Upper lobe of right lung (tissue), 1 donor: ENCODE measurements at regions not wholly inside any gene's neighbourhood (a gene's known extent, or its start where the extent isn't known, plus 50 kb on each side); places are given as distances from the start of the nearest gene placed in this dataset.

ENCODE experiments used
- ATAC-seq: fragments of 200-7000 bp; cut with Tn5 transposase; one replicate; pipeline ENCODE4 v1.9.1; 2020; ENCODE audit warnings: mild to moderate bottlenecking, moderate library complexity
- DNase-seq: peaks from one replicate; pipeline ENCODE4 v3.0.0-alpha.2; 2020
- H3K27ac ChIP-seq: fragments of 200-600 bp; one replicate; pipeline ENCODE4 v1.8.0; 2022
- H3K27me3 ChIP-seq: fragments of 200-600 bp; one replicate; pipeline ENCODE4 v1.8.0; 2022; ENCODE audit warnings: mild to moderate bottlenecking
- H3K36me3 ChIP-seq: fragments of 200-600 bp; one replicate; pipeline ENCODE4 v1.8.0; 2022
- H3K4me1 ChIP-seq: fragments of 200-600 bp; one replicate; pipeline ENCODE4 v1.8.0; 2022
- H3K4me3 ChIP-seq: fragments of 200-600 bp; one replicate; pipeline ENCODE4 v1.8.0; 2022; ENCODE audit warnings: mild to moderate bottlenecking
- H3K9me3 ChIP-seq: fragments of 200-600 bp; one replicate; pipeline ENCODE4 v1.8.0; 2022
- CTCF ChIP-seq: fragments of 200-600 bp; IDR thresholded peaks from one replicate; pipeline ENCODE4 v1.8.0; 2022; ENCODE audit warnings: antibody characterized with exemption
- intact Hi-C: fragments of 100-400 bp; cut with DNase I; formaldehyde crosslinking; loops from one replicate; pipeline ENCODE4 v1.11.0; 2022
- donor health status: DM: no; HTN: yes; CAD: no; lungs with severe emphysema.

- no peak for ATAC-seq
- Histone ChIP-seq H3K4me1 (no peaks in the 10 kb centered on the region), H3K36me3 (no peaks in the 10 kb centered on the region), H3K27ac (no peak overlapping the region), H3K4me3 (no peak overlapping the region), H3K9me3 (no peaks in the 10 kb centered on the region), H3K27me3 (no peaks in the 10 kb centered on the region)
- intact Hi-C loops: no loop called here
- no peak for DNase-seq
- TF ChIP-seq CTCF: no peak
Measured at GRCh38 chr9:118482306-118482705, 778.1 kb downstream of the TLR4 start.

- no peaks in the 10 kb centered on the region for H3K36me3 ChIP-seq
- no peak overlapping the region for H3K4me3 ChIP-seq
- no peaks in the 10 kb centered on the region for H3K4me1 ChIP-seq
- intact Hi-C loops: no loop called here
- H3K27ac ChIP-seq: no peak overlapping the region
- no peak for TF ChIP-seq CTCF
- no peaks in the 10 kb centered on the region for H3K9me3 ChIP-seq
- ATAC-seq (no peak), DNase-seq (no peak)
- no peaks in the 10 kb centered on the region for H3K27me3 ChIP-seq
Measured at GRCh38 chr9:118483677-118484076, 779.5 kb downstream of the TLR4 start.

GRCh38 chr9:118503236-118503635 lies 799.0 kb downstream of the TLR4 start:
- Histone ChIP-seq H3K27me3 (no peaks in the 10 kb centered on the region), H3K4me1 (no peaks in the 10 kb centered on the region), H3K4me3 (no peak overlapping the region), H3K27ac (no peak overlapping the region), H3K9me3 (no peaks in the 10 kb centered on the region), H3K36me3 (no peaks in the 10 kb centered on the region)
- ATAC-seq: no peak
- intact Hi-C loops: no loop called here
- DNase-seq: no peak
- TF ChIP-seq CTCF: no peak

- no peak overlapping the region for H3K27ac ChIP-seq
- no peaks in the 10 kb centered on the region for H3K36me3 ChIP-seq
- no peaks in the 10 kb centered on the region for H3K4me1 ChIP-seq
- no peak for TF ChIP-seq CTCF
- intact Hi-C loops: no loop called here
- H3K27me3 ChIP-seq: no peaks in the 10 kb centered on the region
- ATAC-seq: no peak
- H3K9me3 ChIP-seq: no peaks in the 10 kb centered on the region
- no peak for DNase-seq
- no peak overlapping the region for H3K4me3 ChIP-seq
Measured at GRCh38 chr9:118510711-118511110, 806.5 kb downstream of the TLR4 start.

- no peaks in the 10 kb centered on the region for H3K36me3 ChIP-seq
- no peak overlapping the region for H3K27ac ChIP-seq
- no peaks in the 10 kb centered on the region for H3K4me1 ChIP-seq
- no peak overlapping the region for H3K4me3 ChIP-seq
- ATAC-seq: no peak
- TF ChIP-seq CTCF: no peak
- H3K9me3 ChIP-seq: no peaks in the 10 kb centered on the region
- intact Hi-C loops: no loop called here
- DNase-seq: no peak
- H3K27me3 ChIP-seq: no peaks in the 10 kb centered on the region
Measured at GRCh38 chr9:118515947-118516346, 811.7 kb downstream of the TLR4 start.

GRCh38 chr9:118521261-118521660 lies 817.1 kb downstream of the TLR4 start:
- Histone ChIP-seq H3K27me3 (no peaks in the 10 kb centered on the region), H3K4me1 (no peaks in the 10 kb centered on the region), H3K36me3 (no peaks in the 10 kb centered on the region), H3K4me3 (no peak overlapping the region), H3K27ac (no peak overlapping the region), H3K9me3 (no peaks in the 10 kb centered on the region)
- intact Hi-C loops: no loop called here
- no peak for ATAC-seq
- DNase-seq: no peak
- TF ChIP-seq CTCF: no peak
